Osteocyte (in vitro differentiated cells): ENCODE measurements at regions not wholly inside any gene's neighbourhood (a gene's known extent, or its start where the extent isn't known, plus 50 kb on each side); places are given as distances from the start of the nearest gene placed in this dataset.

Source experiments
- DNase-seq: peaks from one replicate; pipeline ENCODE4 v3.0.0; 2021; ENCODE audit warnings: mixed read lengths; ENCODE audit not compliant: unreplicated experiment; ENCODE audit errors: extremely low spot score
- H3K27ac Mint-ChIP-seq: one replicate; pipeline ENCODE4 v1.8.0; 2021; ENCODE audit warnings: mild to moderate bottlenecking, mixed read lengths; ENCODE audit not compliant: unreplicated experiment
- H3K27me3 Mint-ChIP-seq: one replicate; pipeline ENCODE4 v1.8.0; 2021; ENCODE audit warnings: mixed read lengths; ENCODE audit not compliant: unreplicated experiment
- H3K36me3 Mint-ChIP-seq: one replicate; pipeline ENCODE4 v1.8.0; 2021; ENCODE audit warnings: mixed read lengths; ENCODE audit not compliant: unreplicated experiment
- H3K4me1 Mint-ChIP-seq: one replicate; pipeline ENCODE4 v1.8.0; 2021; ENCODE audit warnings: mixed read lengths; ENCODE audit not compliant: unreplicated experiment
- H3K4me3 Mint-ChIP-seq: one replicate; pipeline ENCODE4 v1.8.0; 2021; ENCODE audit warnings: mild to moderate bottlenecking, moderate library complexity, mixed read lengths; ENCODE audit not compliant: unreplicated experiment
- H3K9me3 Mint-ChIP-seq: one replicate; pipeline ENCODE4 v1.8.0; 2021; ENCODE audit warnings: mixed read lengths; ENCODE audit not compliant: unreplicated experiment
- TF ChIP-seq, protein P1 (sequence below): fragments of 200-600 bp; sonication (generic); IDR thresholded peaks from 2 replicates; pipeline ENCODE4 v1.5.0; 2021; ENCODE audit warnings: antibody characterized with exemption, mild to moderate bottlenecking, moderate library complexity

DNA sequence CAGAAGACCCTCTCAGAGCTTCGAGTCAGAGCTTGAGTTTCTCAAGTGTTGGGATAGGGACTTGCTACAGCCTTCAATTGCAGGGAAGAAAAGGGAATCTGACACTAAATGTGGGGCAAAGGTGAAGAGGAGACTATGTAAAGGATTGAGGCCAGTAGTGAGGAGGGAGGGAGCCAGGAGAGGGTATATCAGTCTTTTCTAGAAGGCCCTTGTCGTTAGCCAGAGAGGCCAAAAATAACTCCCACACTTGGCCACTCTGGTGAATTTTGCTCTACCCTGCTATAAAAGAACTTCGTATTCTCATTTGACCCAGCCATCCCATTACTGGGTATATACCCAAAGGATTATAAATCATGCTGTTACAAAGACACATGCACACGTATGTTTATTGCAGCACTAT is 162.0 kb downstream of the MDFIC start:
- Mint-ChIP-seq H3K4me1 (peaks cover 12% of the 10 kb centered on the region), H3K27me3 (no peaks in the 10 kb centered on the region), H3K27ac (no peak overlapping the region), H3K4me3 (no peak overlapping the region), H3K9me3 (peaks cover 4% of the 10 kb centered on the region), H3K36me3 (no peaks in the 10 kb centered on the region)
- TF ChIP-seq, protein P1, sequence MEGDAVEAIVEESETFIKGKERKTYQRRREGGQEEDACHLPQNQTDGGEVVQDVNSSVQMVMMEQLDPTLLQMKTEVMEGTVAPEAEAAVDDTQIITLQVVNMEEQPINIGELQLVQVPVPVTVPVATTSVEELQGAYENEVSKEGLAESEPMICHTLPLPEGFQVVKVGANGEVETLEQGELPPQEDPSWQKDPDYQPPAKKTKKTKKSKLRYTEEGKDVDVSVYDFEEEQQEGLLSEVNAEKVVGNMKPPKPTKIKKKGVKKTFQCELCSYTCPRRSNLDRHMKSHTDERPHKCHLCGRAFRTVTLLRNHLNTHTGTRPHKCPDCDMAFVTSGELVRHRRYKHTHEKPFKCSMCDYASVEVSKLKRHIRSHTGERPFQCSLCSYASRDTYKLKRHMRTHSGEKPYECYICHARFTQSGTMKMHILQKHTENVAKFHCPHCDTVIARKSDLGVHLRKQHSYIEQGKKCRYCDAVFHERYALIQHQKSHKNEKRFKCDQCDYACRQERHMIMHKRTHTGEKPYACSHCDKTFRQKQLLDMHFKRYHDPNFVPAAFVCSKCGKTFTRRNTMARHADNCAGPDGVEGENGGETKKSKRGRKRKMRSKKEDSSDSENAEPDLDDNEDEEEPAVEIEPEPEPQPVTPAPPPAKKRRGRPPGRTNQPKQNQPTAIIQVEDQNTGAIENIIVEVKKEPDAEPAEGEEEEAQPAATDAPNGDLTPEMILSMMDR, result no peak
- DNase-seq, result no peak

DNA sequence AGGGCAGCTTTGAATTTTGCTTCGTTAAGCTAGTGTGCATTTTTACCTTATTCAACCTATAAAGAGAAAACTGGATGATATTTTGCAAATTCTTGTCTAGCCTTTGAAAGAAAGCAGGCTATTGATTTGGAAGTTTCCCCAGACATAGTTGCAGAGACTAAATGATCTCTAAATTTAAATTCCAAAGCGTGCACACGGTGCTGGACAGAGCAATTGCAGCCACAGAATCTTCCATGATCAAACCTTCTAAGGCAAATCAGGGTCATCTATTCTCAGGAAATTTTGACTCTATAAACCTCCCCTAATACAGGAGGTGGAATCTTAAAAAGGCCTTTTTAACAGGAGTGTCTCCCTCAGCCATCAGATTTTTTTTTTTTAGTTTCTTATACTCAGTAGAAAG is 159.9 kb downstream of the MDFIC start:
- Mint-ChIP-seq H3K36me3 (no peaks in the 10 kb centered on the region), H3K4me3 (no peak overlapping the region), H3K9me3 (peaks cover 4% of the 10 kb centered on the region), H3K27me3 (no peaks in the 10 kb centered on the region), H3K27ac (no peak overlapping the region), H3K4me1 (peaks cover 2% of the 10 kb centered on the region)
- TF ChIP-seq, protein P1, result no peak
- DNase-seq, result no peak

DNA sequence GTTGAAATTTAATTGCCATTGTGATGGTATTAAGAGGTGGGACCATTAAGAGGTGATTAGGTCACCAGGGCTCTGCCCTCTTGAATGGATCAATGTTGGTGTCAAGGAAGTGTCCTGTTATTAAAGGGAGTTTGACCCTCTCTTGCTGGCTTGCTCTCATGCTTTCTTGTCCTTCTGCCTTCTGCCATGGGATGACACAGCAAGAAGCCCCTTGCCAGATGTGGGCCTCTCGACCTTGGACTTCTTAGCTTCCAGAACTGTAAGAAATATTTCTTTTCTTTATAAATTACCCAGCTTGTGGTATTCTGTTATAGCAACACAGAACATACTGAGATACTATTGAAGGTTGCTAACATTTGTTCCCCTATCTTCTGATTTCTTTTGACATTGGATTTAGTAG is 157.0 kb downstream of the MDFIC start:
- TF ChIP-seq, protein P1, result no peak
- no peak overlapping the region for H3K27ac Mint-ChIP-seq
- H3K36me3 Mint-ChIP-seq, result no peaks in the 10 kb centered on the region
- H3K27me3 Mint-ChIP-seq, result no peaks in the 10 kb centered on the region
- H3K9me3 Mint-ChIP-seq, result peaks cover 3% of the 10 kb centered on the region
- H3K4me1 Mint-ChIP-seq, result peaks cover 2% of the 10 kb centered on the region
- no peak for DNase-seq
- H3K4me3 Mint-ChIP-seq, result no peak overlapping the region

DNA sequence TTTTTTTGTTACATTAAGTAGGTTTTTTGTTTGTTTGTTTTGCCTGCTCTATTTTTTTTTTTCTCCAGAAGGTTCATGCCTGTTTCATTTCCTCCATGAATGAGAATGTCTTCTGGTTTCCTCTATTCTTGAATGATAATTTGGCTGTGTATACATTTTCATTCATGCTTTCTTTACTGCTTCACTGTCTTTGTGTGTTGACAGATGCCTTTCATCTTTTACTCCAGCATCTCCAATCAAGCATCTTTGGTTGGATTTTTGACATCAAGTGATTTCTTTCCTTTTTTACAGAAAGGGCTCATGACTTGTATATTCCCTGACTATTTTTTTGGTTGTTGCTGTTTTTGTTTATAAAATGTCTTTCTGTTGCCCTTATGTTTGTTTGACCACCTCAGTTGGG is 156.5 kb downstream of the MDFIC start:
- no peaks in the 10 kb centered on the region for H3K27me3 Mint-ChIP-seq
- no peak for DNase-seq
- TF ChIP-seq, protein P1, result no peak
- H3K9me3 Mint-ChIP-seq, result no peaks in the 10 kb centered on the region
- H3K27ac Mint-ChIP-seq, result no peak overlapping the region
- H3K4me3 Mint-ChIP-seq, result no peak overlapping the region
- H3K4me1 Mint-ChIP-seq, result peaks cover 2% of the 10 kb centered on the region
- H3K36me3 Mint-ChIP-seq, result no peaks in the 10 kb centered on the region

DNA sequence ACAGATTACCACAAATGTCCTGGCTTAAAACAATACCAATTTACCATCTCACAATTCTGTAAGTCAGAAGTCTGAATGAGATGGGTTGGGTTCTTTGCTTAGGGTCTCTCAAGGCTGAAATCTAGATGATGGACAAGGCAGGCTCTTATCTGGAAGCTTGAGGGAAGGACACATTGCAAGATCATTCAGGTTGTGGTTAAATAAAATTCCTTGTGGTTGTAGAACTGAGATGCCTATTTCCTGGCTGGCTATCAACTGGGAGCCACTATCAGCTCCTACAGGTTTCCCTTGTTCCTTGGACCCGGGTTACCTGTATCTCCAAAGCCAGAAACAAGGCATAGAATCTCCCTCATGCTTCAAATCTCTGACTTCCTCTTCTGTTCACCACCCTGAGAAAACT is 148.4 kb downstream of the MDFIC start:
- Mint-ChIP-seq H3K4me3 (no peak overlapping the region), H3K9me3 (no peaks in the 10 kb centered on the region), H3K36me3 (no peaks in the 10 kb centered on the region), H3K27me3 (no peaks in the 10 kb centered on the region), H3K4me1 (peaks cover 5% of the 10 kb centered on the region), H3K27ac (no peak overlapping the region)
- TF ChIP-seq, protein P1, result no peak
- no peak for DNase-seq
